B cell (primary cell): ENCODE measurements at regions not wholly inside any gene's neighbourhood (a gene's known extent, or its start where the extent isn't known, plus 50 kb on each side); places are given as distances from the start of the nearest gene placed in this dataset.

ENCODE experiments used
- CTCF ChIP-seq: fragments of 200-600 bp; IDR thresholded peaks from one replicate; pipeline ENCODE4 v1.8.0; 2022; ENCODE audit warnings: antibody characterized with exemption, mild to moderate bottlenecking
- EZH2 ChIP-seq: IDR thresholded peaks from 2 replicates; pipeline ENCODE4 v1.6.1; 2012; ENCODE audit warnings: borderline replicate concordance, low read depth, mild to moderate bottlenecking, moderate library complexity, low read length; ENCODE audit not compliant: insufficient read depth, poor library complexity, severe bottlenecking

GRCh38 chr15:69509131-69509530 is 56.5 kb downstream of the RPLP1 start:
- no peak for TF ChIP-seq CTCF
- no peak for TF ChIP-seq EZH2
